ENCODE measurements at regions not wholly inside any gene's neighbourhood (a gene's known extent, or its start where the extent isn't known, plus 50 kb on each side); places are given as distances from the start of the nearest gene placed in this dataset.
"Not testable (repeated sequence)": the region's sequence is repeated elsewhere in the genome, so short reads cannot be mapped to it uniquely, and the experiment has no call there.

- DNase-seq = not testable (repeated sequence)
These were observed 182.1 kb downstream of the TMEM121 start for GRCh38 chr14:105708251-105709134.

- DNase-seq = no peak
These were observed 183.1 kb downstream of the TMEM121 start for GRCh38 chr14:105709281-105710118.

GRCh38 chr14:105710119-105711043 lies 184.0 kb downstream of the TMEM121 start:
- no peak for DNase-seq

- no peak for DNase-seq
These were observed 184.7 kb downstream of the TMEM121 start for GRCh38 chr14:105711044-105711620.

- no peak for DNase-seq
These were observed 185.6 kb downstream of the TMEM121 start for GRCh38 chr14:105711841-105712460.

- not testable (repeated sequence) for DNase-seq
These were observed 186.3 kb downstream of the TMEM121 start for GRCh38 chr14:105712670-105713069.

DNA sequence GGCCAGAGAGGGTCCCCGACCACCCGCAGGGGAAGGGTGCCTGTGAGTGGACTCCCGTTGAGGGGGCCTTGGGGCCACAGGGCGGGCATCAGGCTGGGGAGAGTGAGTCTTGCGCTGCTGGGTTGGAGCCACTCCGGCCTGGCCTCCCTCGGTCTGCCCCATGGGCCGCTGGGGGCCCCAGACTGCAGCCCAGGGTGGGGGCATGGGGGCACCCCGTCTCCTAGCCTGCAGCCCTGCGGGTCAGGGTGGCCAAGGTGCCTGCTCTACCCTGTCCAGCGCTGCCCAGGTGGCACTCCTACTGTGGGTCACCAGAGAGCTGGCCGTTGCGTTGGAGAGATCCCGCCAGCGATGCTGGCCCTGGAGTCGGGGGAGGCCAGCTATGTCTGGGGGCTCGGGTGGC lies 186.8 kb downstream of the TMEM121 start:
- DNase-seq = not testable (repeated sequence)

- not testable (repeated sequence) for DNase-seq
These were observed 187.5 kb downstream of the TMEM121 start for GRCh38 chr14:105713836-105714235.

DNA sequence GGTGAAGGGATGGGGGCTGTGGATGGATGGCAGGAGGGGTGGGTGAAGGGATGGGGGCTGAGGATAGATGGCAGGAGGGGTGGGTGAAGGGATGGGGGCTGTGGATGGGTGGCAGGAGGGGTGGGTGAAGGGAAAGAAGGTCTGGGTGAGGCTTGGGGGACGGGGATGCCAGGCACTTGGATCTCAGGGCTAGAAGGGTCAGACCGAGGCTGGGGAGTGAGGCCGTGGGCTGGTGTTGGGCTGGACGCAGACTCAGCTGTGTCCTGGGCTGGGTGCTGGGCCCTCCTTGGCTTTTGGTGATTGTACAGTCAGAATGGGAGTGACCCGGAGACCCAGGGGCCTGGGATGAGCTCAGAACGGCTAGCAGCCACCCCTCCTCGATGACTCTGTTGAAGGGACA lies 192.4 kb downstream of the TMEM121 start:
- DNase-seq = not testable (repeated sequence)

DNA sequence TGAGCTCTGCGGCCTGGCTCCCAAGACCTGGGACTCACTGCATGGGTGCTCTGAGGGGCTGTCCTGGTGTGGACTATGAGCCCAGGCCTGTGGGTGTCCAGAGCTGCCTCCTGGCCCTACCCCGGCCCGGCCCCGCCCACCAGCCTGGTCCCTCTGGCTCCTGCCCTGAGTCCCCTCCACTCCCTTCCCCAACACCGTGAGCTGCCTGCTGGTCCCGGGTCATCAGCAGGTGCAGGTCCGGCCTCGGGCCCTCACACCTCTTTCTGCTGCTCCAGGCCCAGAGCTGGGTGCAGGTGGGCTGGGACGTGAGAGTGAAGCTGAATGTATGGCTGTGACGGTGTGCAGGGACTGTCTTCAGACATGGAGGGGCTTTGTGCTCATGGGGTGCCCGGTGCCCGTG lies 193.7 kb downstream of the TMEM121 start:
- DNase-seq = not testable (repeated sequence)

DNA sequence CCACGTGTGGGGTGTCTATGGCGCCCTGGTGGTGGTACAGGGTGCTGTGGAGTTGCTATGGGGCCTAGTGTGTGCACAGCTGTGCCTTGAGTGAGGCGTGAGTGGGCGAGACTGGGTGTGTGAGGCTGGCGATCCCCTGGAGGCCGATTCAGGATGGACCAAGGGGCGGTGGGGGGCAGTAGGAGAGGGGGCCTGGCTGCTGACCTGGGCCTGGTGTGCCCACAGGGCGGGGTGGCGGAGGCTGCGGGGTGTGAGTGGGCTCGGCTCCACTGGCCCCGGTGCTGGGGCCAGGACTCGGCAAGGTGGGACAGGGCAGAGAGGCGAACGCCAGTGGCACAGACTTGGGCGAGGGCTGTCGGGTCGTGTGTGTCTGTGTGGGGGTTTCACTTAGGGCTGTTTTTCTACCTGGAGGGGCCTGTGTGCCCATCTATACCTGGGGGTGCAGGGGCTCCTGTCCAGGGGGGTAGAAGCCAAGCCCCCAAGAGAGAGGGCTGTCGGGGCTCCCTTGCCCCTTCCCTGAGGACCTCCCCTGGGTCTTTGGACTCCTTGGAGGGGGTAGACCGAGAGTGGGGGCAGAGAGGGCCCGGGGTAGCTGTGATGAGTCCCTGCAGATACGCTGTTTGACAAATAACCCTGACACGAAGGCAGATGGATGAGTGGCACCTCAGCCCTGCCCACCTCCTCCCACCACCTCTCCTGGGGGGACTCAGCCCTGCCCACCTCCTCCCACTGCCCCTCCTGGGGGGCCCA lies 194.6 kb downstream of the TMEM121 start:
- not testable (repeated sequence) for DNase-seq

DNA sequence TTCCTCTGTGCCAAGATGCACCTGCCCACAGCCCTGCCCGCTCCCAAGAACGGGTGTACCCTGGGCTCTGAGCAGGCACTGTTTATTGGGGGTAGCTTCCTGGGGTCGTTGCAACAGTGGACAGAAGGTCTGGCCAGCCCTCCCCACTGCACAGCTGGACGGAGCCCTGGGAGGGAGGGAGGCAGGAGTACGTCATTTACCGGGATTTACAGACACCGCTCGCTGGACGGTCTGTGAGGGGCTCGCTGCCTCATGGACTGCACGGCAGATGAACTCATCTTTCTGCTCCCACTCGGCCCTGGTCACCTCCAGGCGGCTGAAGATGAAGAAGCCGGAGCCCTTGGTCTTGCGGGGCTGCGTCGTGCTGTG lies 195.2 kb downstream of the TMEM121 start:
- not testable (repeated sequence) for DNase-seq

DNA sequence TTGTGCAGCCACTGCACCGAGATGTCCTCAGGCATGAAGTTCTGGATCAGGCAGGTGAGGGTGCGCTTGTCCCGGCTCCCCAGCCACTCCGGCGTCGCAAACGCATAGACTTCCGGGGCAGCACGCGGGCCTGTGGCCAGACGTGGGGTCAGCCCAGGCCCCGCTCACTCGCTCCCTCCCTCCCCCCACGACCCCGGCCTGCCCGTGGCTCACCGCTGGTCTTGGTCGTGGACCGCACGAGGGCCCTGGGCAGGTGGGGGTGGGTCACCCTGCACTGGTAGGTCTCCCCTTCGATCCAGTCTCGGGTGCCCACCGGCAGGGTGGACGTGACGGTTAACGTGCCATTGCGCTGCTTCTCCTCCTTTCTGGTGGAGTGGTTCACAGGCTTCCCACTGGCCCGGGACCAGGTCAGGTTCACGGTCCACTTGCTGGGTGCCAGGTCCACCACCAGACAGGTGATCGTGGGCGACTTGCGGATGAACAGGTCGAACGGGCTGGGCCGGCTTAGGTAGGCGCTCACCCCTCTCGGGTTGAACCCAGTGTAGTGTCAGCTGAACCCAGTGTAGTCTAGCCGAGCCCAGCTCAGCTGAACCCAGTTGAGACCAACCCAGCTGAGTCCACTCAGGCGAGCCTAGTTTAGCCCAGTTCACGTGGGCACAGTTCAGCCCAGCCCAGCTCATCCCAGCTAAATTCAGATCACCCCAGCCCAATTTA lies 195.8 kb downstream of the TMEM121 start:
- not testable (repeated sequence) for DNase-seq

DNA sequence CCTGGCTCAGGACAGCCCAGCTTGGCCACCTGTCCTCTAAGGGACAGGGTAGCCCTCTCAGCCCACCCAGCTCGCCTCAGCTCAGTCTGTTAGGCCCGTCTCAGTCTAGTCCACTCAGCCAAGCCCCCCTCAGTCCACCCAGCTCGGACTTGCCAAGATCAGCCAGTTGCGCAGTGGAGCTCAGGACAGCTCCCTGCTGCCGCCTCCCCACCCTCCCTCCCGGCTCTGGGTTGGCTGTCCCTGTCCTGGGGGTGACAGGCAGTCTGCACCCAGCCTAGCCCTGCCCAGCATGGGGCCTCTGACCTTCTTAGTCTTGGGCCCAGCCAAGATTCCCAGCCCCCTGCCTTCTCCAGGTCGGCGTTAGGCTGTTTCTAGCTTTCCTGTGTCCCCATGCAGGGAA lies 196.9 kb downstream of the TMEM121 start:
- DNase-seq = not testable (repeated sequence)

DNA sequence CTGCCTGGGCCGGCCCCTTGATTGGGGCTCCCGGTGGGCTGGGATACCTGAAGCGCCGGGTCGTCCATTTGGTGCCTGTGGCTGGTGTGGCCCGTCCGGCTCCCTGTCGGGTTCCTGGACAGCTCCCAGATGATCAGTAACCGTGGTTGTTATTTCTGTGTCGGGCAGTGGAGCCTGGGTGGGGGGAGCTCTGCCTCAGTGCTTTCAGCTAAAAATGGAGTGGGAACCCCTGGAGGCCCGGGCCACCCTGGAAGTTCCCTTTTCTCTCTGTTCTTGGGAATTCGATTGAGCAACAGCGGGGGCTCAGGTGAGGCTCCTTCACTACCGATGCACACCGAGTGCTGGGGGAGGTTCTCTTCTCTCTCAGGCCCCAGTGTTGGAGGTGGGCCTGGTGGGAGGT lies 197.4 kb downstream of the TMEM121 start:
- not testable (repeated sequence) for DNase-seq

DNA sequence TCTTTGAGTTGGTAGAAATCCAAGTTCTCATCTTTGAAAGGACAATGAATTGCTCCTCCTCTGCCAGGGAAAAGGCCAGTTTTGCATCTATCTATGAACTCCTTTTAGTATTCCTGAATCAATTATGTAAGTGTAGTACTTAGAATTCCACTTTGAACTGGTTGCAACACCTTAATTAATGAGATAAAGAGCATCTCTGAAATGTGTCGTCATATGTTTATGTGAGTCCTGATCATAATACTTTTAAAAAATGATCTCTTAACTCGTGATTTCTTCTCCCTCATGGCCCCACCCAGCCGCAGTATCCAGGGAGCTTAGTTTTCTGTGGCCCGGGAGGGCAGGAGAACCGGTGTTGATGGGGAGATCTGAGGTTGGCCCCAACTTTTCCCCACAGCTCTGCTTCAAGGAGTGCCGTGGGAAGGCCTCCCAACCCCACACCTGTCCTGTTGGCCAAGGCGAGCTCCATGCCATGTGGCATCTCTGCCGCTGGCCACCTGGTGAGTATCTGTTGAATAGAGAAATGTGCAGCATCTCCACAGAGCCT lies 203.5 kb downstream of the TMEM121 start:
- not testable (repeated sequence) for DNase-seq

DNA sequence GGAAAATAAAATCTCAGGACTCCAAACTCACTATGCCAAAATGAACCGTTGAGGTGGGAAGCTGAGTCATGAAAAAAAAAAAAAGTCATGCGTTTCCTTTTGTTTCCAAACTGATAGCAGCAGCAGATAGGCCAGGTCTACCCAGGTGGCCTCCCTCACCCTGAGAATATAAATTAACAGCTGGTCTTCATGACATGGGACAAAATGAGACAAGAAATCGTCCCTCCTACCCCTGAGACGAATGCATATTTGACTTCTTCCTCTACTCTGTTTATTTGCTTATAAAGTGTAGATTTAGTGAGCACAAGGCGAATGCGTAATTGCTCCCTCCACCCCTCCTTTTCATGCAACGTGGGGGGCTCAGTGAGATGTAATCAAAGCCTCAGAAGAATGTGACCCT lies 204.3 kb downstream of the TMEM121 start:
- DNase-seq = not testable (repeated sequence)

DNA sequence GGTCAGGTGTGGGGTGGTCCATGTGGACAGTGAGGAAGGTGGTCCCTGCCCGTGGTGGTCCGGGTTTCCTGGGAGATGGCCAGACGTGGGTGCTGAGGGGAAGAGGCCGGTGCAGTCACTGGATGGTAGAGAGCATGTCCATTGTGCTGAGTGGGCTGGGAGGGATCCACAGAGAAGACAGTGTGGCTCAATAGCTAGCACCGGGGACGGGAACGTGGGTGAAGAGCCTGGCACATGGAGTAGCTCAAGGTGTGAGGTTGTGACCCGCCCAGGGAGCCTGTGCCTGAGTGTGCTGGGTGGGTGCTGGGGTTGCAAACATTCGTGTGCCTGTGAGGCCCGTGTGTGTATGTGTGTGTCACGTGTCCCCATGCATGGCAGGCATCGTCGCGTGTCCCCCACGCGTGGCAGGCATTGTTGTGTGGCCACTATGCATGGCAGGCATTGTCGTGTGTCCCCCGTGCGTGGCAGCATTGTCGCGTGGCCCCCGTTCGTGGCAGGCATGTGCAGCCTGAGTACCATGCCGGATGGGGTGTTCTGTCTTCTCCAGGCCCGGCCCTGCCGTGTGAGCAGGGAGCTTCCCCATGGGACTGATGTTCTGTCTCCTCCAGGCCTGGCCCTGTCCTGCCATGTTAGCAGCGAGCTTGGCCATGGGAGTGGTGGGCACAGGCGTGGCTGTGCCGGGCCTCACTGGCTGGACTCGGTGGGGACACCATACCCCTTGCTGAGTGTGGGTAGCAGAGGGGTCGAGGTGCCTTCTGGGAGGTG lies 205.0 kb downstream of the TMEM121 start:
- not testable (repeated sequence) for DNase-seq
